Endothelial cell of umbilical vein (primary cell): ENCODE measurements at regions not wholly inside any gene's neighbourhood (a gene's known extent, or its start where the extent isn't known, plus 50 kb on each side); places are given as distances from the start of the nearest gene placed in this dataset.

Experiments
- EZH2 ChIP-seq: IDR thresholded peaks from 2 replicates; pipeline ENCODE4 v1.6.1; 2012; ENCODE audit warnings: borderline replicate concordance, low read depth, mild to moderate bottlenecking, moderate library complexity, low read length, inconsistent platforms; ENCODE audit not compliant: severe bottlenecking
- FOS ChIP-seq: IDR thresholded peaks from 2 replicates; pipeline ENCODE4 v1.6.1; 2011; ENCODE audit warnings: mild to moderate bottlenecking, low read length, moderate library complexity, borderline replicate concordance; ENCODE audit not compliant: insufficient read depth
- GATA2 ChIP-seq: IDR thresholded peaks from 2 replicates; pipeline ENCODE4 v1.7.0; 2011; ENCODE audit warnings: low read depth, mild to moderate bottlenecking, moderate library complexity, mixed read lengths, low read length; ENCODE audit not compliant: insufficient read length, insufficient read depth
- JUN ChIP-seq: IDR thresholded peaks from 2 replicates; pipeline ENCODE4 v1.6.1; 2011; ENCODE audit warnings: borderline replicate concordance, low read depth; ENCODE audit not compliant: insufficient read length, insufficient read depth
- MAX ChIP-seq: IDR thresholded peaks from 2 replicates; pipeline ENCODE4 v1.6.1; 2011; ENCODE audit not compliant: insufficient read depth, insufficient read length
- MYC ChIP-seq: IDR thresholded peaks from one replicate; pipeline ENCODE4 v1.6.1; 2011; ENCODE audit warnings: mild to moderate bottlenecking, low read depth, low read length
- POLR2A ChIP-seq: IDR thresholded peaks from 2 replicates; pipeline ENCODE4 v1.6.1; 2012; ENCODE audit warnings: low read depth, mild to moderate bottlenecking, control low read depth, low read length
- POLR2AphosphoS5 ChIP-seq: IDR thresholded peaks from 2 replicates; pipeline ENCODE4 v1.6.1; 2012; ENCODE audit warnings: low read depth, mild to moderate bottlenecking, control low read depth, low read length, moderate library complexity; ENCODE audit not compliant: insufficient read depth
- TF ChIP-seq, protein P1 (sequence below), 2 donors: IDR thresholded peaks; 1 replicate in 1 of 2; 2 replicates in 1 of 2; pipeline ENCODE4 v1.5.1; 2011; ENCODE audit warnings: low read length in 2 of 2, mild to moderate bottlenecking in 2 of 2, moderate library complexity in 2 of 2, control low read depth in 1 of 2, inconsistent platforms in 1 of 2, low read depth in 1 of 2; ENCODE audit not compliant: insufficient read depth in 1 of 2; ENCODE audit errors: extremely low read depth in 1 of 2

DNA sequence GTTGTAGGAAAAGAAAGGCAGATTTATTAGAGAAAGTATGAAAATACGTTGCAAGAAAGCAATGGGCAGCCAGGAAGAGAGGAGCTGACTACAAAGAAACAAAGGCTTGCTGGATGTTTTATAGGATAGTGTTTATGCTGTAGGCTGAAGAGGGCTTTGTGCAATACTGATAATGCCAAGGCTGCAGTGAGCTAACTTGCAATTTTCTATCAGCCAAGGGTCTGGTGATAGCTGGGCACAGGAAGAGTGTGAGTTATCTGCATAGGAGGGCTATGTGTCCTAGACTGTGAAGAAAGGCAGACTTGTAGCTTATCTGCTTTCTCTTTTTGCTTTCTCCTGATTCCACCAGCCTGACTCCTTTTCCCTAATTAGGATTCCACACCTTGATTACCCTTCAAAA lies 51.3 kb upstream of the OSBPL11 start:
- TF ChIP-seq, protein P1, sequence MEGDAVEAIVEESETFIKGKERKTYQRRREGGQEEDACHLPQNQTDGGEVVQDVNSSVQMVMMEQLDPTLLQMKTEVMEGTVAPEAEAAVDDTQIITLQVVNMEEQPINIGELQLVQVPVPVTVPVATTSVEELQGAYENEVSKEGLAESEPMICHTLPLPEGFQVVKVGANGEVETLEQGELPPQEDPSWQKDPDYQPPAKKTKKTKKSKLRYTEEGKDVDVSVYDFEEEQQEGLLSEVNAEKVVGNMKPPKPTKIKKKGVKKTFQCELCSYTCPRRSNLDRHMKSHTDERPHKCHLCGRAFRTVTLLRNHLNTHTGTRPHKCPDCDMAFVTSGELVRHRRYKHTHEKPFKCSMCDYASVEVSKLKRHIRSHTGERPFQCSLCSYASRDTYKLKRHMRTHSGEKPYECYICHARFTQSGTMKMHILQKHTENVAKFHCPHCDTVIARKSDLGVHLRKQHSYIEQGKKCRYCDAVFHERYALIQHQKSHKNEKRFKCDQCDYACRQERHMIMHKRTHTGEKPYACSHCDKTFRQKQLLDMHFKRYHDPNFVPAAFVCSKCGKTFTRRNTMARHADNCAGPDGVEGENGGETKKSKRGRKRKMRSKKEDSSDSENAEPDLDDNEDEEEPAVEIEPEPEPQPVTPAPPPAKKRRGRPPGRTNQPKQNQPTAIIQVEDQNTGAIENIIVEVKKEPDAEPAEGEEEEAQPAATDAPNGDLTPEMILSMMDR (IDR thresholded peaks at IDR 0.05; ENCODE audit: extremely low read depth in 1 of 2, insufficient read depth in 1 of 2, low read depth in 1 of 2, low read length in 2 of 2): no peak
- TF ChIP-seq POLR2A: no peak
- TF ChIP-seq MAX: no peak
- no peak for TF ChIP-seq POLR2AphosphoS5
- no peak for TF ChIP-seq EZH2
- TF ChIP-seq MYC: no peak
- no peak for TF ChIP-seq JUN
- no peak for TF ChIP-seq FOS
- no peak for TF ChIP-seq GATA2
